ENCODE measurements at regions not wholly inside any gene's neighbourhood (a gene's known extent, or its start where the extent isn't known, plus 50 kb on each side); places are given as distances from the start of the nearest gene placed in this dataset.

DNA sequence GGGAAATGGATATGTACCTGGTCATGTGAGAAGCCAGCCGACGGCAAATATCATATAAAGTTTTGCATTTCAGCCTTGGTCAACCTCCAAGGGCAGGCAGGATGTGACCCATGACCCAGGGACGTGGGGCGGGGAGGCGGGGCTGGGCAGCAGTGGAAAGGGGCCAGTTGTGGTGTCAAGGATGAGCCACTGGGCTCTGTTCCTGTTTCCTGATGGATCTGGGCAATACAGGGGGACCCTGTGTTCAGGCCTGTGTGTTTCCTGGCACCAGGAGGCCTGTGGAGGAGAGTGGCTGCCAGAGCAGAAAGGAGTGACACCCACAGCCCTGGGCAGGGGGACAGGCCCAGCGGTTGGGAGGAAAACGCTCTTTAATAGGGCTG is 106.9 kb downstream of the GATA6 start:
- Mint-ChIP-seq H3K36me3 (ENCODE audit: low read depth, unreplicated experiment) (peaks cover 2% of the 10 kb centered on the region), H3K4me1 (ENCODE audit: low read depth, unreplicated experiment) (peaks cover 6% of the 10 kb centered on the region), H3K9me3 (ENCODE audit: unreplicated experiment) (peaks cover 11% of the 10 kb centered on the region), H3K27me3 (ENCODE audit: low read depth, unreplicated experiment) (peaks cover 32% of the 10 kb centered on the region), H3K27ac (ENCODE audit: unreplicated experiment) (no peak overlapping the region), H3K4me3 (ENCODE audit: unreplicated experiment) (no peak overlapping the region)
- no peak for FAIRE-seq
- Histone ChIP-seq H4K20me1 (ENCODE audit: insufficient read depth, low read length) (no peaks in the 10 kb centered on the region), H3K27ac (ENCODE audit: low read depth, low read length) (no peak overlapping the region), H3K79me2 (ENCODE audit: insufficient read depth, low read length) (no peaks in the 10 kb centered on the region), H3K4me3 (ENCODE audit: insufficient read depth, low read depth, low read length) (no peak overlapping the region), H3K9ac (ENCODE audit: low read length) (no peak overlapping the region), H3K9me3 (ENCODE audit: insufficient read depth, low read depth, low read length) (no peaks in the 10 kb centered on the region), H3K27me3 (ENCODE audit: insufficient read depth, low read length) (peaks cover 11% of the 10 kb centered on the region), H3K4me1 (ENCODE audit: insufficient read depth, low read length) (no peaks in the 10 kb centered on the region), H3K4me2 (ENCODE audit: low read length) (no peak overlapping the region), H3K36me3 (ENCODE audit: insufficient read depth, low read length) (no peaks in the 10 kb centered on the region), H2AFZ (ENCODE audit: low read depth, low read length) (no peak overlapping the region)
- DNase-seq (ENCODE audit: low read depth): no peak
- no peak for TF ChIP-seq CTCF (IDR thresholded peaks at IDR 0.05; ENCODE audit: insufficient read depth, low read depth, low read length)
- TF ChIP-seq EZH2 (IDR thresholded peaks at IDR 0.05; ENCODE audit: insufficient read depth, low read length): no peak

DNA sequence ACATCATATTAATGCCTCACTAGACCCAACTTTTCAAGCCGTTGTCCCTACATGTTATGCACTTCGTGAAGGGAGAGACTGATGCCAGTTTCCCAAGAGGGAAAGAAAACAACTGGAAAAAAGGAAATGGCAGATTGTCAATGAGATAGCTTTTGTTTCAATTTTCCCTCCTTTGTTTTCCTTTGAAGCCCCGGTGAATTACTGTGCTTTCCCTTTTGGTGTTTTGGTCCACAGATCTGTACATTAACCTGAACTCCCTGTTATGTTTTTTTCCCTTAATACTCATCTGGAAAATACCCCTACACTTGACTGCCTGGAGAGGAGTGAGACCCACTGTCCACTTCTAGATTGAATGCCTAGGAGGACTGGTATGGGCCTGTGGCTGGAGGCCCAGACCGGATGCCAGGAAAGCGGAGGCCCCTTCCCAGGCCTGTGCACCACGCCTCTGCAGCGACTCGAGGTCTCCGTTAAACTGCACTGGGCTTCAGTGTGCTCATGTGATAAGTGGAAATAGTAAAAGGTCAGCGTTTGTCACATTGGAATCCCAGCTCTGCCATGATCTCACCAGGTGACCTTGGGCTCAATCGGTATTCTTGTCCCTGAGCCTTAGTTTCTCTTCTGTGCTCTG is 106.4 kb downstream of the GATA6 start:
- Mint-ChIP-seq H3K9me3 (ENCODE audit: unreplicated experiment) (peaks cover 11% of the 10 kb centered on the region), H3K27me3 (ENCODE audit: low read depth, unreplicated experiment) (peaks cover 33% of the 10 kb centered on the region), H3K4me3 (ENCODE audit: unreplicated experiment) (no peak overlapping the region), H3K27ac (ENCODE audit: unreplicated experiment) (no peak overlapping the region), H3K36me3 (ENCODE audit: low read depth, unreplicated experiment) (peaks cover 2% of the 10 kb centered on the region), H3K4me1 (ENCODE audit: low read depth, unreplicated experiment) (peaks cover 6% of the 10 kb centered on the region)
- no peak for FAIRE-seq
- Histone ChIP-seq H3K27ac (ENCODE audit: low read depth, low read length) (no peak overlapping the region), H4K20me1 (ENCODE audit: insufficient read depth, low read length) (no peaks in the 10 kb centered on the region), H3K4me3 (ENCODE audit: insufficient read depth, low read depth, low read length) (no peak overlapping the region), H3K79me2 (ENCODE audit: insufficient read depth, low read length) (no peaks in the 10 kb centered on the region), H3K27me3 (ENCODE audit: insufficient read depth, low read length) (peaks cover 12% of the 10 kb centered on the region), H3K36me3 (ENCODE audit: insufficient read depth, low read length) (no peaks in the 10 kb centered on the region), H3K9ac (ENCODE audit: low read length) (no peak overlapping the region), H3K9me3 (ENCODE audit: insufficient read depth, low read depth, low read length) (no peaks in the 10 kb centered on the region), H2AFZ (ENCODE audit: low read depth, low read length) (no peak overlapping the region), H3K4me2 (ENCODE audit: low read length) (no peak overlapping the region), H3K4me1 (ENCODE audit: insufficient read depth, low read length) (no peaks in the 10 kb centered on the region)
- DNase-seq (ENCODE audit: low read depth): no peak
- TF ChIP-seq EZH2 (IDR thresholded peaks at IDR 0.05; ENCODE audit: insufficient read depth, low read length): no peak
- TF ChIP-seq CTCF (IDR thresholded peaks at IDR 0.05; ENCODE audit: insufficient read depth, low read depth, low read length): no peak

Data from astrocyte (in vitro differentiated cells and primary cell).